Left lobe of liver (tissue), 2 donors: ENCODE measurements at regions not wholly inside any gene's neighbourhood (a gene's known extent, or its start where the extent isn't known, plus 50 kb on each side); places are given as distances from the start of the nearest gene placed in this dataset.

Source experiments
- ATAC-seq: fragments of 200-7000 bp; cut with Tn5 transposase; one replicate; pipeline ENCODE4 v1.9.1; 2020; ENCODE audit warnings: mild to moderate bottlenecking, moderate library complexity
- DNase-seq: peaks from one replicate; pipeline ENCODE4 v3.0.0-alpha.2; 2020; ENCODE audit warnings: low spot score
- donor health status: DM: no; HTN: no; CAD: no; lungs with moderate emphysema.
- donor health status: DM: no; HTN: yes; CAD: no.

- DNase-seq: no peak
- ATAC-seq: no peak
These were observed 1199.1 kb upstream of the GYPC start for GRCh38 chr2:125456693-125457363.

GRCh38 chr2:125471963-125472362 lies 1184.0 kb upstream of the GYPC start:
- peak; percentile 26 for ATAC-seq
- no peak for DNase-seq

- ATAC-seq (no peak), DNase-seq (no peak)
These were observed 1176.8 kb upstream of the GYPC start for GRCh38 chr2:125479143-125479636.

- DNase-seq (no peak), ATAC-seq (no peak)
These were observed 1165.7 kb upstream of the GYPC start for GRCh38 chr2:125490308-125490707.

GRCh38 chr2:125491663-125492062 lies 1164.3 kb upstream of the GYPC start:
- ATAC-seq (no peak), DNase-seq (no peak)

GRCh38 chr2:125512313-125512712 lies 1143.6 kb upstream of the GYPC start:
- ATAC-seq (no peak), DNase-seq (no peak)

GRCh38 chr2:125516496-125517109 lies 1139.4 kb upstream of the GYPC start:
- no peak for DNase-seq

GRCh38 chr2:125526093-125526492 lies 1129.9 kb upstream of the GYPC start:
- ATAC-seq (no peak), DNase-seq (no peak)

More at GRCh38 chr2:125516496-125517109, 1139.4 kb upstream of the GYPC start:
- peak; percentile 85 for ATAC-seq

- DNase-seq: no peak
- no peak for ATAC-seq
These were observed 1120.9 kb upstream of the GYPC start for GRCh38 chr2:125535089-125535488.

GRCh38 chr2:125543968-125544514 lies 1111.9 kb upstream of the GYPC start:
- ATAC-seq (no peak), DNase-seq (no peak)

- no peak for ATAC-seq
- no peak for DNase-seq
These were observed 1102.2 kb upstream of the GYPC start for GRCh38 chr2:125553768-125554167.

GRCh38 chr2:125554956-125555355 lies 1101.0 kb upstream of the GYPC start:
- ATAC-seq (no peak), DNase-seq (no peak)

- DNase-seq (no peak), ATAC-seq (no peak)
These were observed 1096.8 kb upstream of the GYPC start for GRCh38 chr2:125559186-125559585.

GRCh38 chr2:125560855-125561254 lies 1095.1 kb upstream of the GYPC start:
- no peak for ATAC-seq
- DNase-seq: no peak

- ATAC-seq (no peak), DNase-seq (no peak)
These were observed 1094.7 kb upstream of the GYPC start for GRCh38 chr2:125561302-125561701.

GRCh38 chr2:125562924-125563323 lies 1093.0 kb upstream of the GYPC start:
- no peak for DNase-seq
- ATAC-seq: no peak

- ATAC-seq (no peak), DNase-seq (no peak)
These were observed 1091.5 kb upstream of the GYPC start for GRCh38 chr2:125564471-125564870.

- DNase-seq (no peak), ATAC-seq (no peak)
These were observed 1089.5 kb upstream of the GYPC start for GRCh38 chr2:125566422-125566821.

- DNase-seq (no peak), ATAC-seq (no peak)
These were observed 1088.9 kb upstream of the GYPC start for GRCh38 chr2:125567100-125567499.

GRCh38 chr2:125572660-125573059 lies 1083.3 kb upstream of the GYPC start:
- DNase-seq (no peak), ATAC-seq (peak; percentile 54)

GRCh38 chr2:125573432-125573831 lies 1082.5 kb upstream of the GYPC start:
- no peak for DNase-seq
- no peak for ATAC-seq

- ATAC-seq (no peak), DNase-seq (no peak)
These were observed 1079.4 kb upstream of the GYPC start for GRCh38 chr2:125576558-125576957.
